OCI-LY3 (cell line): ENCODE measurements at regions not wholly inside any gene's neighbourhood (a gene's known extent, or its start where the extent isn't known, plus 50 kb on each side); places are given as distances from the start of the nearest gene placed in this dataset.

Experiments
- CTCF ChIP-seq: fragments of 200-600, 300-600 bp; sonication (generic); IDR thresholded peaks from 2 replicates; pipeline ENCODE4 v1.5.1; 2014; ENCODE audit warnings: antibody characterized with exemption, low read length, low read depth
- EZH2phosphoT487 ChIP-seq: fragments of 200-600 bp; shearing (Covaris generic); IDR thresholded peaks from 2 replicates; pipeline ENCODE4 v1.6.1; 2018; ENCODE audit warnings: antibody characterized with exemption, mixed run types, low read depth

GRCh38 chr5:115374057-115374775 is 77.8 kb upstream of the CCDC112 start:
- TF ChIP-seq CTCF (peak; percentile 45), EZH2phosphoT487 (no peak)
